SK-N-SH treated with all-trans-retinoic acid at 6 μM for 48 hours (cell line): ENCODE measurements at regions not wholly inside any gene's neighbourhood (a gene's known extent, or its start where the extent isn't known, plus 50 kb on each side); places are given as distances from the start of the nearest gene placed in this dataset.

Experiments
- ATAC-seq: fragments of 200-7000 bp; cut with Tn5 transposase; 3 replicates; pipeline ENCODE4 v1.9.1; 2020; ENCODE audit warnings: mild to moderate bottlenecking, moderate library complexity
- ARNTL ChIP-seq: fragments of 450-650 bp; formaldehyde crosslinking; IDR thresholded peaks from 2 replicates; pipeline ENCODE4 v1.5.0; 2020; ENCODE audit warnings: low read depth, mild to moderate bottlenecking, moderate library complexity, borderline replicate concordance
- BACH2 ChIP-seq: fragments of 250-450 bp; sonication (Bioruptor Pico); IDR thresholded peaks from 2 replicates; pipeline ENCODE4 v1.9.0; 2021; ENCODE audit warnings: mild to moderate bottlenecking, borderline replicate concordance
- CREB5 ChIP-seq: fragments of 250-450 bp; sonication (Bioruptor Pico); IDR thresholded peaks from 2 replicates; pipeline ENCODE4 v1.5.1; 2020; ENCODE audit warnings: low read depth, mild to moderate bottlenecking, moderate library complexity
- CSDC2 ChIP-seq: fragments of 250-450 bp; sonication (Bioruptor Pico); IDR thresholded peaks from 2 replicates; pipeline ENCODE4 v1.5.0; 2020; ENCODE audit warnings: mild to moderate bottlenecking, moderate library complexity
- CSRNP3 ChIP-seq: fragments of 250-450 bp; sonication (Bioruptor Pico); IDR thresholded peaks from 2 replicates; pipeline ENCODE4 v1.5.1; 2021; ENCODE audit warnings: mild to moderate bottlenecking, moderate library complexity
- ESRRG ChIP-seq: fragments of 250-450 bp; sonication (Bioruptor Pico); IDR thresholded peaks from 2 replicates; pipeline ENCODE4 v1.6.1; 2021; ENCODE audit warnings: mild to moderate bottlenecking
- GLIS3 ChIP-seq: fragments of 250-450 bp; sonication (Bioruptor Pico); IDR thresholded peaks from 2 replicates; pipeline ENCODE4 v1.5.0; 2020; ENCODE audit warnings: mild to moderate bottlenecking, moderate library complexity
- ISL1 ChIP-seq: fragments of 250-450 bp; sonication (Bioruptor Pico); IDR thresholded peaks from 2 replicates; pipeline ENCODE4 v2.1.2; 2022; ENCODE audit warnings: mild to moderate bottlenecking, moderate library complexity
- OSR1 ChIP-seq: fragments of 250-450 bp; sonication (Bioruptor Pico); IDR thresholded peaks from 2 replicates; pipeline ENCODE4 v1.8.0; 2022; ENCODE audit warnings: moderate library complexity, mild to moderate bottlenecking, inconsistent platforms
- PATZ1 ChIP-seq: fragments of 250-450 bp; sonication (Bioruptor Pico); IDR thresholded peaks from 2 replicates; pipeline ENCODE4 v1.8.0; 2020; ENCODE audit warnings: mild to moderate bottlenecking, moderate library complexity, borderline replicate concordance
- POU6F1 ChIP-seq: fragments of 250-450 bp; sonication (Bioruptor Pico); IDR thresholded peaks from 2 replicates; pipeline ENCODE4 v1.8.0; 2021; ENCODE audit warnings: low read depth, mild to moderate bottlenecking, moderate library complexity, borderline replicate concordance
- PPARA ChIP-seq: fragments of 250-450 bp; sonication (Bioruptor Pico); IDR thresholded peaks from 2 replicates; pipeline ENCODE4 v1.5.0; 2020; ENCODE audit warnings: mild to moderate bottlenecking, borderline replicate concordance
- RARB ChIP-seq: fragments of 250-450 bp; sonication (Bioruptor Pico); IDR thresholded peaks from 2 replicates; pipeline ENCODE4 v1.8.0; 2021; ENCODE audit warnings: mild to moderate bottlenecking, moderate library complexity
- SNAI2 ChIP-seq: fragments of 250-450 bp; sonication (Bioruptor Pico); IDR thresholded peaks from 2 replicates; pipeline ENCODE4 v1.5.0; 2020; ENCODE audit warnings: mild to moderate bottlenecking, moderate library complexity
- TCF4 ChIP-seq: fragments of 250-450 bp; sonication (Bioruptor Pico); IDR thresholded peaks from 2 replicates; pipeline ENCODE4 v1.8.0; 2021; ENCODE audit warnings: mild to moderate bottlenecking, moderate library complexity, borderline replicate concordance
- TOX ChIP-seq: fragments of 250-450 bp; sonication (Bioruptor Pico); IDR thresholded peaks from 2 replicates; pipeline ENCODE4 v1.8.0; 2021; ENCODE audit warnings: mild to moderate bottlenecking, moderate library complexity, borderline replicate concordance
- TSHZ2 ChIP-seq: fragments of 250-450 bp; sonication (Bioruptor Pico); IDR thresholded peaks from 2 replicates; pipeline ENCODE4 v1.5.0; 2020; ENCODE audit warnings: mild to moderate bottlenecking, moderate library complexity
- ZC3H10 ChIP-seq: fragments of 250-450 bp; sonication (Bioruptor Pico); IDR thresholded peaks from 2 replicates; pipeline ENCODE4 v1.5.1; 2021; ENCODE audit warnings: mild to moderate bottlenecking, moderate library complexity
- ZFP30 ChIP-seq: fragments of 450-650 bp; formaldehyde crosslinking; IDR thresholded peaks from 2 replicates; pipeline ENCODE4 v1.5.0; 2022; ENCODE audit warnings: mild to moderate bottlenecking, moderate library complexity
- ZNF565 ChIP-seq: fragments of 450-650 bp; formaldehyde crosslinking; conservative IDR thresholded peaks from 2 replicates; pipeline ENCODE4 v1.5.0; 2020; ENCODE audit warnings: low read depth, mild to moderate bottlenecking, moderate library complexity
- ZNF70 ChIP-seq: fragments of 450-650 bp; formaldehyde crosslinking; IDR thresholded peaks from 2 replicates; pipeline ENCODE4 v1.5.0; 2020; ENCODE audit warnings: mild to moderate bottlenecking, moderate library complexity
- ZNF8 ChIP-seq: fragments of 450-650 bp; formaldehyde crosslinking; IDR thresholded peaks from 2 replicates; pipeline ENCODE4 v1.5.0; 2020; ENCODE audit warnings: mild to moderate bottlenecking, moderate library complexity

GRCh38 chr1:162930532-162930931 lies 69.6 kb upstream of the CCDC190 start:
- ATAC-seq, result no peak
- no peak for TF ChIP-seq CREB5 (CRISPR knock-in tag)
- no peak for TF ChIP-seq BACH2 (CRISPR knock-in tag)
- TF ChIP-seq RARB, result no peak
- TF ChIP-seq OSR1, result no peak
- TF ChIP-seq TSHZ2 (CRISPR knock-in tag), result no peak
- TF ChIP-seq ZFP30 (CRISPR knock-in tag), result no peak
- TF ChIP-seq GLIS3 (CRISPR knock-in tag), result no peak
- no peak for TF ChIP-seq ESRRG
- no peak for TF ChIP-seq POU6F1 (CRISPR knock-in tag)
- no peak for TF ChIP-seq PPARA (CRISPR knock-in tag)
- TF ChIP-seq TCF4 (CRISPR knock-in tag), result no peak; the same call in 1 of the 2 replicates
- TF ChIP-seq ISL1 (CRISPR knock-in tag), result no peak
- TF ChIP-seq CSDC2 (CRISPR knock-in tag), result no peak; the same call in 1 of the 2 replicates
- no peak for TF ChIP-seq SNAI2
- TF ChIP-seq, all 23 proteins: peak for 0

- no peak for ATAC-seq
These were observed 68.2 kb upstream of the CCDC190 start for GRCh38 chr1:162929177-162929576.

More at GRCh38 chr1:162929177-162929576, 68.2 kb upstream of the CCDC190 start:
- TF ChIP-seq SNAI2, result no peak
- no peak for TF ChIP-seq ZNF8
- TF ChIP-seq GLIS3 (CRISPR knock-in tag), result no peak
- no peak for TF ChIP-seq ZNF70 (CRISPR knock-in tag)
- TF ChIP-seq CREB5 (CRISPR knock-in tag), result no peak
- no peak for TF ChIP-seq ZC3H10 (CRISPR knock-in tag)
- TF ChIP-seq ISL1 (CRISPR knock-in tag), result no peak
- TF ChIP-seq ZFP30 (CRISPR knock-in tag), result no peak
- no peak for TF ChIP-seq BACH2 (CRISPR knock-in tag)
- no peak for TF ChIP-seq OSR1
- no peak for TF ChIP-seq CSRNP3
- no peak for TF ChIP-seq PPARA (CRISPR knock-in tag)
- TF ChIP-seq POU6F1 (CRISPR knock-in tag), result no peak
- TF ChIP-seq CSDC2 (CRISPR knock-in tag), result no peak
- TF ChIP-seq ZNF565 (CRISPR knock-in tag), result no peak
- no peak for TF ChIP-seq RARB
- TF ChIP-seq ARNTL (CRISPR knock-in tag), result no peak
- TF ChIP-seq PATZ1, result no peak
- no peak for TF ChIP-seq TCF4 (CRISPR knock-in tag)
- TF ChIP-seq TOX (CRISPR knock-in tag), result no peak
- TF ChIP-seq, all 23 proteins: peak for 0
